ENCODE measurements at regions not wholly inside any gene's neighbourhood (a gene's known extent, or its start where the extent isn't known, plus 50 kb on each side); places are given as distances from the start of the nearest gene placed in this dataset.
A peak's percentile ranks its signal among the peaks of the same experiment; 100 is the strongest.

GRCh38 chr7:136325578-136325977 lies 348.4 kb upstream of the MTPN start:
- Mint-ChIP-seq H3K27ac (ENCODE audit: unreplicated experiment) (peak overlapping the region; percentile 9), H3K9me3 (ENCODE audit: unreplicated experiment) (peaks cover 4% of the 10 kb centered on the region), H3K4me3 (ENCODE audit: unreplicated experiment) (peak overlapping the region; percentile 6)

GRCh38 chr7:136325027-136325426 lies 347.9 kb upstream of the MTPN start:
- H3K27me3 Mint-ChIP-seq (ENCODE audit: unreplicated experiment), result no peaks in the 10 kb centered on the region
- no peak for DNase-seq
- TF ChIP-seq CTCF (IDR thresholded peaks at IDR 0.05; ENCODE audit: partially characterized antibody, unreplicated experiment), result no peak
- H3K4me3 Mint-ChIP-seq (ENCODE audit: unreplicated experiment), result no peak overlapping the region
- H3K36me3 Mint-ChIP-seq (ENCODE audit: unreplicated experiment), result no peaks in the 10 kb centered on the region
- peaks cover 4% of the 10 kb centered on the region for H3K9me3 Mint-ChIP-seq (ENCODE audit: unreplicated experiment)
- H3K27ac Mint-ChIP-seq (ENCODE audit: unreplicated experiment), result no peak overlapping the region
- peaks cover 36% of the 10 kb centered on the region for H3K4me1 Mint-ChIP-seq (ENCODE audit: low read depth, unreplicated experiment)

More at GRCh38 chr7:136325578-136325977, 348.4 kb upstream of the MTPN start:
- DNase-seq, result no peak
- TF ChIP-seq CTCF (IDR thresholded peaks at IDR 0.05; ENCODE audit: partially characterized antibody, unreplicated experiment), result no peak
- peaks cover 36% of the 10 kb centered on the region for H3K4me1 Mint-ChIP-seq (ENCODE audit: low read depth, unreplicated experiment)
- H3K27me3 Mint-ChIP-seq (ENCODE audit: unreplicated experiment), result no peaks in the 10 kb centered on the region
- H3K36me3 Mint-ChIP-seq (ENCODE audit: unreplicated experiment), result no peaks in the 10 kb centered on the region

- no peak for TF ChIP-seq CTCF (IDR thresholded peaks at IDR 0.05; ENCODE audit: partially characterized antibody, unreplicated experiment)
- peaks cover 4% of the 10 kb centered on the region for H3K9me3 Mint-ChIP-seq (ENCODE audit: unreplicated experiment)
- H3K27ac Mint-ChIP-seq (ENCODE audit: unreplicated experiment), result peak overlapping the region; percentile 17
- H3K4me3 Mint-ChIP-seq (ENCODE audit: unreplicated experiment), result peak overlapping the region; percentile 65
- DNase-seq, result peak; percentile 22
- H3K4me1 Mint-ChIP-seq (ENCODE audit: low read depth, unreplicated experiment), result peaks cover 36% of the 10 kb centered on the region
- no peaks in the 10 kb centered on the region for H3K36me3 Mint-ChIP-seq (ENCODE audit: unreplicated experiment)
- H3K27me3 Mint-ChIP-seq (ENCODE audit: unreplicated experiment), result no peaks in the 10 kb centered on the region
Observed at GRCh38 chr7:136324073-136324704, 347.0 kb upstream of the MTPN start.

- H3K4me3 Mint-ChIP-seq (ENCODE audit: unreplicated experiment), result no peak overlapping the region
- peaks cover 2% of the 10 kb centered on the region for H3K27me3 Mint-ChIP-seq (ENCODE audit: unreplicated experiment)
- H3K9me3 Mint-ChIP-seq (ENCODE audit: unreplicated experiment), result peaks cover 2% of the 10 kb centered on the region
- no peak for DNase-seq
- H3K36me3 Mint-ChIP-seq (ENCODE audit: unreplicated experiment), result no peaks in the 10 kb centered on the region
- H3K4me1 Mint-ChIP-seq (ENCODE audit: low read depth, unreplicated experiment), result no peaks in the 10 kb centered on the region
- no peak overlapping the region for H3K27ac Mint-ChIP-seq (ENCODE audit: unreplicated experiment)
- TF ChIP-seq CTCF (IDR thresholded peaks at IDR 0.05; ENCODE audit: partially characterized antibody, unreplicated experiment), result no peak
Observed at GRCh38 chr7:136312592-136312991, 335.4 kb upstream of the MTPN start.

- H3K36me3 Mint-ChIP-seq (ENCODE audit: unreplicated experiment), result no peaks in the 10 kb centered on the region
- no peak overlapping the region for H3K4me3 Mint-ChIP-seq (ENCODE audit: unreplicated experiment)
- no peaks in the 10 kb centered on the region for H3K4me1 Mint-ChIP-seq (ENCODE audit: low read depth, unreplicated experiment)
- peaks cover 2% of the 10 kb centered on the region for H3K9me3 Mint-ChIP-seq (ENCODE audit: unreplicated experiment)
- no peak overlapping the region for H3K27ac Mint-ChIP-seq (ENCODE audit: unreplicated experiment)
- no peaks in the 10 kb centered on the region for H3K27me3 Mint-ChIP-seq (ENCODE audit: unreplicated experiment)
- TF ChIP-seq CTCF (IDR thresholded peaks at IDR 0.05; ENCODE audit: partially characterized antibody, unreplicated experiment), result no peak
- no peak for DNase-seq
Observed at GRCh38 chr7:136309407-136309806, 332.2 kb upstream of the MTPN start.

Data from glutamatergic neuron (in vitro differentiated cells).